ENCODE measurements at regions not wholly inside any gene's neighbourhood (a gene's known extent, or its start where the extent isn't known, plus 50 kb on each side); places are given as distances from the start of the nearest gene placed in this dataset.

- WGBS, 2 experiments (ENCODE audit: insufficient coverage in 1 of 2, insufficient read length in 1 of 2) = 67 to 73% methylated on average over 1 to 7 of the region's 7 CpGs
- no peak for DNase-seq
- no peaks in the 10 kb centered on the region for H3K27me3 ChIP-seq (ENCODE audit: control insufficient read depth, insufficient read depth, low read length, poor library complexity, severe bottlenecking)
- H3K27ac ChIP-seq (ENCODE audit: low read depth, low read length) = no peak overlapping the region
- Mint-ChIP-seq H3K27ac (no peak overlapping the region), H3K36me3 (ENCODE audit: low read depth) (no peaks in the 10 kb centered on the region), H3K9me3 (no peaks in the 10 kb centered on the region), H3K4me3 (no peak overlapping the region), H3K27me3 (ENCODE audit: insufficient read depth) (peaks cover 10% of the 10 kb centered on the region), H3K4me1 (no peaks in the 10 kb centered on the region)
- no peaks in the 10 kb centered on the region for H3K9me3 ChIP-seq (ENCODE audit: control insufficient read depth, low read length)
- H3K9ac ChIP-seq (ENCODE audit: extremely low read depth, low read length, poor library complexity, severe bottlenecking) = no peak overlapping the region
- no peak for TF ChIP-seq CTCF (conservative IDR thresholded peaks at IDR 0.05)
- H3K4me1 ChIP-seq (ENCODE audit: control insufficient read depth, insufficient read depth, low read length) = no peaks in the 10 kb centered on the region
- no peaks in the 10 kb centered on the region for H3K36me3 ChIP-seq (ENCODE audit: control insufficient read depth, insufficient read depth, low read length)
- no peak overlapping the region for H3K4me3 ChIP-seq (ENCODE audit: low read length)
These were observed 52.9 kb upstream of the SIRPG start for GRCh38 chr20:1710484-1710883.

GRCh38 chr20:1707588-1708449 is 50.2 kb upstream of the SIRPG start:
- no peaks in the 10 kb centered on the region for H3K4me1 Mint-ChIP-seq
- no peak overlapping the region for H3K27ac ChIP-seq (ENCODE audit: low read depth, low read length)
- no peak overlapping the region for H3K9ac ChIP-seq (ENCODE audit: extremely low read depth, low read length, poor library complexity, severe bottlenecking)
- DNase-seq = no peak
- 87% methylated on average over 2 to 6 of the region's 6 CpGs for WGBS, 2 experiments (ENCODE audit: insufficient coverage in 1 of 2, insufficient read length in 1 of 2)
- no peaks in the 10 kb centered on the region for H3K4me1 ChIP-seq (ENCODE audit: control insufficient read depth, insufficient read depth, low read length)
- no peak overlapping the region for H3K4me3 ChIP-seq (ENCODE audit: low read length)
- no peak overlapping the region for H3K4me3 Mint-ChIP-seq
- peaks cover 8% of the 10 kb centered on the region for H3K27me3 Mint-ChIP-seq (ENCODE audit: insufficient read depth)
- H3K27ac Mint-ChIP-seq = no peak overlapping the region
- no peak for TF ChIP-seq CTCF (conservative IDR thresholded peaks at IDR 0.05)
- H3K27me3 ChIP-seq (ENCODE audit: control insufficient read depth, insufficient read depth, low read length, poor library complexity, severe bottlenecking) = no peaks in the 10 kb centered on the region
- no peaks in the 10 kb centered on the region for H3K9me3 ChIP-seq (ENCODE audit: control insufficient read depth, low read length)
- no peaks in the 10 kb centered on the region for H3K36me3 ChIP-seq (ENCODE audit: control insufficient read depth, insufficient read depth, low read length)
- no peaks in the 10 kb centered on the region for H3K9me3 Mint-ChIP-seq
- no peaks in the 10 kb centered on the region for H3K36me3 Mint-ChIP-seq (ENCODE audit: low read depth)
